A172 (cell line): ENCODE measurements at regions not wholly inside any gene's neighbourhood (a gene's known extent, or its start where the extent isn't known, plus 50 kb on each side); places are given as distances from the start of the nearest gene placed in this dataset.
A peak's percentile ranks its signal among the peaks of the same experiment; 100 is the strongest.

Source experiments
- DNase-seq: peaks from one replicate; pipeline ENCODE4 v3.0.0-alpha.2; 2015; ENCODE audit warnings: low spot score

DNA sequence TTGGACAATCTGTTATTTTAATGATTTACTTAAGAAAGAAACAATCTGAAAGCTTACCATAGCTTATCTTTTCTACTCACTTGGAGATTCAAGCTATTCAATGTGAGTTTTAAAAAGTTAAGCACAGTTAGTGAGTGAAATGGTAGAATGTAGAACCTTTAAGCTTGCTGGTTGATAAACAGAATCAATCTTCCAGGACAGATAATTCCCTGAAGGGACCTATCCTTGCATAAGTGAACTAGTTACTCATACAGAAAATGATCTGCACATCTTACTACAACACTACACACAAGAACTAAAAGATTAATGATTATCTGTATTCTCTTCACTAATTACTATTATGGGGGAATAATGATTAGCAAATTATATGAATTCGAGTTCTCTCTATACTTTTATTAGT lies 165.6 kb downstream of the PALM2AKAP2 start:
- no peak for DNase-seq

- DNase-seq: no peak
Observed at GRCh38 chr9:109948453-109948852, 168.5 kb downstream of the PALM2AKAP2 start.

DNA sequence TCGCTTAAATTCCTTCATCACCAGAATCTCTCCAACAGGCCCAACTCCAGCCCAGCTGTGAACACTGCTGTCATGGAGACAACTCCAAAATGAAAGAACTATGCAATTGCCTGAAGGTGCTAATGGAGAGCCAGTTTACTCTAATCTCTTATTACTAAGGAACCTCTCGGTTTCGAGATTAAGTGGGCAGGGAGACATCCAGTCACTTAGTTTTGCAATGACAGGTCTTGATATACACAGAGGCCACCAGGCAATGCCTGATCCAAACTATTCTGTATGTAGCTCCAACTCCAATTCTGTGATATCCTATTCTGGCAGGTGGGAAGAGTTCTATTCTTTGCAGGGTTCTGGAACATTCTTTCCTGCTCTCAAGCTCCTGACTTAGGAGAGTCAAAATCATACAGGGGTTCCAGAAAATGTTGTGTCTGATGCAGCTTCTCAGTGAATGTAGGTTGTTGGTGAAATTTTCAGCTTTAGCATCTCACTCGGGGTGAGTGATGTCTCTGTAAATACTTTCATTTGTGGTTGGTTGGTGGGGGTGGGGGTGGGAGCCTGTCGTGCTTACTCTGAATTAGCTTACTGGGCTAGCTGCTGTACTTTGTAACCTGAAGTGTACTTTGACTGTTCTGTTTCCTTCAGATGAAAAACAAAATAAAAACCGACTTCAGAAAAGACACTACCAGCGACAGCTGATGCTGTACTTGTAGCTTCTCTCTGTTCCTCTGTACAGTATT lies 170.9 kb downstream of the PALM2AKAP2 start:
- DNase-seq: no peak

- DNase-seq: no peak
Observed at GRCh38 chr9:109953300-109953699, 173.3 kb downstream of the PALM2AKAP2 start.

GRCh38 chr9:109953813-109954497 lies 174.0 kb downstream of the PALM2AKAP2 start:
- no peak for DNase-seq

GRCh38 chr9:109956717-109957440 lies 176.9 kb downstream of the PALM2AKAP2 start:
- no peak for DNase-seq

GRCh38 chr9:109959679-109960078 lies 179.7 kb downstream of the PALM2AKAP2 start:
- no peak for DNase-seq

GRCh38 chr9:109961626-109962025 lies 181.6 kb downstream of the PALM2AKAP2 start:
- no peak for DNase-seq

DNA sequence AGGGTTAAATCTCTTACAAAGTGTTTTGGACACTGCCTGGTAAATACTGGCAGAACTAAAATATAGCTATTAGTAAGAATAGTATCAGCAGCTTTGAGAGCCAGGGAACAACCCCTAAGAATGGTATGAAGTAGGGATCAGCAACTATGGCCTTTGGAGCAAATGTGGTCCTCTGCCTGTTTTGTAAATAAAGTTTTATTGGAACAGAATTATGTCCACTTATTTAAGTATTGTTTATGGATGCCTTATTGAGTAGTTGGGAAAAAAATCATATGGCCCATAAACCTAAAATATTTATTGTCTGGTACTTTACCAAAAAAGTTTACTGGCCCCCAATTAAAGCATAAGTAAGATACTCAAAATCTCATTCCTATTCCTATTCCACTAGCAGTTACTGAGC lies 182.2 kb downstream of the PALM2AKAP2 start:
- DNase-seq: no peak

GRCh38 chr9:109963079-109963478 lies 183.1 kb downstream of the PALM2AKAP2 start:
- DNase-seq: no peak

- no peak for DNase-seq
Observed at GRCh38 chr9:109966643-109967368, 186.8 kb downstream of the PALM2AKAP2 start.

GRCh38 chr9:109967651-109968642 lies 187.9 kb downstream of the PALM2AKAP2 start:
- DNase-seq: no peak

GRCh38 chr9:109969011-109969410 lies 189.0 kb downstream of the PALM2AKAP2 start:
- DNase-seq: peak; percentile 37

DNA sequence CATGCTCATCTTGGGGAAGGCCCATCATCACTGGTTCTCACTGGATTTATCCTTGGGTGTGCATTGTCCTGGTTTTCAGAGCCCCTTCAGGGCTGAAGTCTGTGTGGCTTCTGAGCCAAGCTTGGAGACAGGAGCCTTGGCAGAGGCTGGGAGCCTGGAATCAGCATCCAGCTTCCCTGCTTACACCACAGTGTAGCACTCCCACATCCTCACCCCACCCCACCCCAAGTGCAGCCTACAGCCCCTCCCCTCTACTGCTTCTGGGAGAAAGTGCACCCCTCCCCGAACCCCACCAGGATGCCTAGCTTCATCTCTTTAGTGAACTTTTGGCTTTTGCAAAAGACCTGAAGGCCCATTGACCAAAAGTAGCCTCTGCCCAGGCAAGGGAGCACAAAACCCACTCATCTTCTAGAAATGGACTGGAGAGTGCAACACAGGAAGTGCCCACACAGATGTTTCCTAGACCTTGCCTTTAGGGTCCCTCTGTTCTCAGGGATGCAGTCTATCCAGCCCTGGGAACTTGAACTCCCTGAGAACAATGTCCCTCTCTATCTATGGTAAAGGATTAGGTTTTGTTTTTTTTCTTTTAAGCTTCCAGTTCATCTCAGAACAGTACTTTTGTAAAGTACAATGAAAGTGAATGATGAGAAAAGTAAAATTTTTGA lies 189.7 kb downstream of the PALM2AKAP2 start:
- no peak for DNase-seq

DNA sequence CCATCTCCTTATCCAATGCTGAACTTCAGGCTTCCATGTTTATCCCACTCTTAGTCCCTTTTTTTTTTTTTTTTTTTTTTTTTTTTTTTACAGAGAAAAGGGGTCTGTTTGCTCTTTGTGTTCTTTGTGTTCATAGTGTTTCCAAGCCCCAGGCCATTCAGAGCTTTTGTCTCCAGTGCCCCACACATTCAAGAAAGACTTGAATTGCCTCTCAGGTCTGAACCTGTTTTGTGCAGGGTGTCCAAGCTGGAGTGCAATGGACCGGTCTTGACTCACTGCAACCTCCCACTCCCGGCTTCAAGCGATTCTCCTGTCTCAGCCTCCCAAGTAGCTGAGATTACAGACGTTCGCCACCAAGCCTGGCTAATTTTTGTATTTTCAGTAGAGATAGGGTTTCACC lies 191.2 kb downstream of the PALM2AKAP2 start:
- no peak for DNase-seq

DNA sequence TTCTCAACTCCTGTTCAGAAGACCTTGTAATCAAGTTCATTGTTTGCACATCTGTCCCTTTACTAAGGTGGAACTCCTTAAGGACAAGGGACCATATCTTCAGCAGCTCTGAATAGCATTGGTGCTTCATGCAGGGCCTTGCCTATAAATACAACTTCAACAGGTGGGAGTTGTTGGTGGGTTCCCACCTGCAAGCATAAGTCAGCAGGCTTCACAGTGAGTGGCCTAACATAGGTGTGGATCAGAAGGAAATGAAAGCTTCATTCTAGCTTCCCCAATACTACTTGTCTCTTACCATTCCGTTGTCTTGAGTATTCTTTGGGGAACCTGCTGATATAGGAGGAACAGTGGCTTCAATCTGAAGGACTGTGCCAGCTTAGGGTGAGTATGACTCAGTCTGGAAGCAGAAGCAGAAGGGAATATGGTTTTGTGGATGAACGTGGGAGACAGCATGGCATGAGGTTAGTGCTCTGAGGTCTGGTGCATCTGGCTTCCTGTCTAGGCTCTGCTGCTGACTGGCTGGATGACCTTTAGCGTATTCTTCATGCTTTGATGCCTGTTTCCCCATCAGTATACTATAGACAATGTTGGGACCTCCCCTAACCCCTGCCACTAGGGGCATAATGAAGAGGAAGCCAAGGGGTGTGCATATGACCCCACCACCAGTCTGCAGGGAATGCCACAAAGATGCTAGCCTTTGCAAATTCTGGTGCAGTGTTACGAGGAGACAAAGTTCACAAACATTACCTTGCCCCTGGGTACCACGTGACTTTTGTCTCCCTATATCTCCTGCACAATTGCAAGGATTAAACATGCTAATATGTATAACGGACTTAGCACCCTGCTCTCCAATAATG lies 192.3 kb downstream of the PALM2AKAP2 start:
- DNase-seq: no peak

GRCh38 chr9:109973336-109973735 lies 193.3 kb downstream of the PALM2AKAP2 start:
- no peak for DNase-seq

- no peak for DNase-seq
Observed at GRCh38 chr9:109974143-109974917, 194.3 kb downstream of the PALM2AKAP2 start.

DNA sequence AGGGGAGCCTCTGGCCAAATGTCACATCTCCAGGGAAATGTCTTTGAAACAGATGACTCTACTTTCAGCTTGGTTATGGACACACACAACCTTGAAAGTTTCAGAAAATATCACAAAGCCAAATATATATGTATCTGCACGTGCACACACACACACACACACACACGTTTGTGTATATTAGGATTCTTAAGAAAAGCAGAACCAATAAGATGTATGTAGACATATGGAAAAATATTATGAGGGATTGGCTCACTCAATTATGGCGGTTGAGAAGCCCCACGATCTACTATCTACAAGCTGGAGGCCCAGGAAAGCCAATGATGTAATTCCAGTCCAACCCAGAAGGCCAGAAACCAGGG lies 194.9 kb downstream of the PALM2AKAP2 start:
- no peak for DNase-seq
